HG03175 (cell line): ENCODE measurements at regions not wholly inside any gene's neighbourhood (a gene's known extent, or its start where the extent isn't known, plus 50 kb on each side); places are given as distances from the start of the nearest gene placed in this dataset.

Source experiments
- ATAC-seq: cut with Tn5 transposase; IDR thresholded peaks from one replicate; pipeline ENCODE4 v1.9.1; 2021; ENCODE audit warnings: mild to moderate bottlenecking, moderate library complexity; ENCODE audit not compliant: unreplicated experiment

DNA sequence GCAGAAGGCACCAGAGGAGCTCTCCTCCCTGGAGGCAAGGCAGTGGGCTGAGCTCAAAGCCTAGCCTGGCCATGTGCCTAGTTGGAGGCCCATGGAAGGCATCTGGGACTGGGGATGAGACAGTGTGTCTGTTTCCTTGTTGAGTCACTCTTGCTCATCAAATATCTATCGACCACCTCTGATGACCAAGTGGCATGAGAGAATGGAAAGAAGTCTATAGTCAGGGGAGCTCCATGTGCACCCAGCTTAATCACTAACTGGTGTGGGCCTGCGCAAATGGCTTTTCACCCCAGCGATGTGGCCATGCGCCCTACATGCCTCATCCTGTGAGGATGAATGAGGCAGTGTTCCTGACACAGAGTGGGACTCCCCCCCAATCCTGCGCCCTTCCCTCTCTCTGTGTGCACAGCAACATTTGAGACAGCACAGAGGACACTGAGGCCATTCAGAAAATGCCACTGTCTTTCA lies 229.9 kb downstream of the RPS24 start:
- no peak for ATAC-seq

DNA sequence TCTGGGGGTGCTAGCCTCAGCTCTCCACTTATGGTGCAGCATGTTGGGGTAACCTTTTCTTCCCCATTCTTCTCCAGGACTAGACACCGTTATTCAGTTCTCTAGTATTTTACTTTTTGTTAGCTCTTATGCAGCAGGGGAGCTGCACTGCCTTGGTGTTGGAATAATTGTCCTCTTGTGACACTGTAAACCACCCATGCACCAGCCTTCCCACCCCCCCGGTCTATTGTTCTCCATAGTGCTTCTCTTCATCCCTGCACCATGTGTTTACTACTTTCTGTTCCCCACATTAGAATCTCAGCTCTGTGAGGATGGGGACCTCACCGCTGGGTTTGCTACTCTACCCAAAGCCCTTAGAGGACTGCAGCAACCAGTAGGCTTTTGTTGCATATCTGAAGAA lies 230.7 kb downstream of the RPS24 start:
- ATAC-seq: no peak

- no peak for ATAC-seq
These were observed 233.2 kb downstream of the RPS24 start for GRCh38 chr10:78266741-78267469.

GRCh38 chr10:78267598-78267997 lies 233.9 kb downstream of the RPS24 start:
- ATAC-seq: no peak

- no peak for ATAC-seq
These were observed 235.4 kb downstream of the RPS24 start for GRCh38 chr10:78269060-78269459.

- ATAC-seq: no peak
These were observed 238.7 kb downstream of the RPS24 start for GRCh38 chr10:78272329-78272728.

- ATAC-seq: no peak
These were observed 240.8 kb downstream of the RPS24 start for GRCh38 chr10:78274491-78274890.

DNA sequence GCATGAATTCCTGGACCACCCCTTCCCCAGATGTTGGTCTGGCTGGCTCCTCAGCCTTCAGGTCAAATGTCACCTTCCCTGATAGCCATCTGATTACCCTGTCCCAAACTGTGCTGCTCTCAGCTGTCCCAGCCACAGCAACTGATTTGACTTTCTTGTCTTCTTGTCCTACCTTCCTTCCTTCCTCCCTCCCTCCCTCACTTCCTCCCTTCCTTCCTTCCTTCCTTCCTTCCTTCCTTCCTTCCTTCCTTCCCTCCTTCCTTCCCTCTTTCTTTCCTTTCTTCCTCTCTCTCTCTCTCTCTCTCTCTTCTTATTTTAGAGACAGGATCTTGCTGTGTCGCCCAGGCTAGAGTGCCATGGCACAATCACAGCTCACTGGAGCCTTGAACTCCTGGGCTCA lies 242.5 kb downstream of the RPS24 start:
- ATAC-seq: no peak

- ATAC-seq: no peak
These were observed 243.8 kb downstream of the RPS24 start for GRCh38 chr10:78277314-78278057.

- no peak for ATAC-seq
These were observed 244.4 kb downstream of the RPS24 start for GRCh38 chr10:78278058-78278404.

- no peak for ATAC-seq
These were observed 246.1 kb downstream of the RPS24 start for GRCh38 chr10:78279756-78280155.

DNA sequence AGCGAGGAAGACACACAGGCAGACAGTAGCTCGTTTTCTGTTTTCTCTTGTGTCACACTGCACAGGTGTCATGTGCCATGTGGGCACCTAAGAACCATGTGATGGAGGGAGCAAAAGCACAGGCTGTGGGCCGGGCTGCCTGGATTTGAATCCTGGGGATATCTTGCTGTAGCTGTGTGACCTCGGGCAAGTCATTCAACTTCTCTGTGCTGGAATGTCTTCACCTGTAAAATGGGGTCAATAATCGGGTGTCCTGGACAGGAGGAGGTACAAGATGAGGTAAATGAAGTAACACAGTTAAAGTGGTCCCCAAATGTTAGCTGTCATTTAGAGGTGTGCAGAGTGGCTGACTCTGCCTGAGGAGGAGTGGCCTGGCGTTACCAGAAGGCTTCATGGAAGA lies 246.9 kb downstream of the RPS24 start:
- ATAC-seq: no peak

DNA sequence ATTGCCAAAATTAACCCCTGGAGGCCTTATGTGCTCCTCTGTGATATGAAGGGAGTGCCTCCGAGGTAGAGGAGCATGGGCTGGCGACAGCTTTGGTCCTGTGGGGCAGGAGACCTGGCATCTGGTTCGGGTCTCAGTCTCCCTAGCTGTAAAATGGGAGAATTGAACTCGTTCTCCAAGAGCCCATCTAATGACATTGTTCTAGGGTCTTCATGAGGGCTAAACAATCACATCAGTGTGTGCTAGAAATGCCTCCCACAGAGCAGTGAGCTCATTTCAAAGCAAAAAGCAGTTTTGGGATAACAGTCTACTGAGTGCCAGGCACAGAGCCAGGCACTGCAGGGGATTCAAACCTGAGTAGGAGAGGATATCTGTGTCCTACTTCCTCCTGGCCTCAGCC lies 248.0 kb downstream of the RPS24 start:
- no peak for ATAC-seq

GRCh38 chr10:78283069-78283682 lies 249.5 kb downstream of the RPS24 start:
- ATAC-seq: no peak

DNA sequence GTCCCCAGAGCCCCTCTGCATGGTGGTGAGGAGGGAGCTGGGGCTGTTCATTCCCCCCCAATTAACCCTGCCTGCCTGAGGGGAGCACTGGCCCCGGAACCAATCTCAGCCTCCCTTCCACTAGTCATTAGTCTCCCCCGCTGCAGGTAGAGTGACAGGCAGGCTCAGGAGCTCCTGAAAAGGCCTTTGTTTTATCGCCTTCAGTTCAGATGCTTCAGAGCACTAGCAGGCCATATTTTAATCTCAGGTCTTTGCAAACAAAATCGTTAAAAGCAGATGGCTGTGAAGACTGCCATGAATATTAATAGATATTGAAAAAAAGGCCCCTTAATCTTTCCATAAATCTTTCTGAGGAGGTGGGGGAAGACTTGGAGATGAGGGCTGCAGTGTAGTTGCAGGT lies 250.7 kb downstream of the RPS24 start:
- no peak for ATAC-seq

GRCh38 chr10:78285226-78285625 lies 251.6 kb downstream of the RPS24 start:
- no peak for ATAC-seq

GRCh38 chr10:78286186-78286585 lies 252.5 kb downstream of the RPS24 start:
- ATAC-seq: no peak

DNA sequence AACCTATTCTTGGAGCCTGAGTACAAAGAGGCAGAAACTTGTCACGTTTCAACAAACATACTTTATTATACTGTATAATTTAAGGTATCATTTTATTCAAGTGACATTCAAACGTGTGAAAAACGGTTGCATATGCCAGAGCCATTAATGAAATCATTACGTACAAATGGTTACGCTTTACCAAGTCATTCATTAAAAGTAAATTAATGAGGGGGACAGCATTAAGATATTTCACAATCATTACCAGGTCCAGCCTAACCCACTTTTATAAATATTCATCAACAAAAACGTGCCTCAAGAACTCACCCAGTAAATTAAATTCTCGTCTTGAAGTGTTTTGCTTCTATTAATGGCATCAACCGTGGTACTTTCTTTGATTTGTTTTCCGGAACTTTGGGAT lies 253.0 kb downstream of the RPS24 start:
- ATAC-seq: no peak

DNA sequence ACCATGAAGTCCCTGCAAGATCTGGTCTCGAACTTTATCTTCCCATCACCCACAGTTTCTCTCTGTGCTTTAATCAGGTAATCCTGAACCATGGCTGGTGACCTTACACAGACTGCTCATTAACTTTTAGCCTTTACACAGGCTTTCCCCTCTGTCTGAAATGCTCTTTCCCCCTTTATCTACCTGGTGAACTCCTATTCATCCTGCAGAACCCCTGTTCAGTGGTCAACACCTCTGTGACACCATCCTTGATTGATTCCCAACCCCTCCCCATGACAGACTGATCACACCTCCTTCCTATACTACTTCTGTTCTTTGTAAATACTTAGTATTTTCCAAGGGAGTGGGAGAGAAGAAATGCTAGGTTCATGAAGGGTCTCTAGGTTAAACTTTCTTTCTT lies 254.0 kb downstream of the RPS24 start:
- ATAC-seq: no peak

DNA sequence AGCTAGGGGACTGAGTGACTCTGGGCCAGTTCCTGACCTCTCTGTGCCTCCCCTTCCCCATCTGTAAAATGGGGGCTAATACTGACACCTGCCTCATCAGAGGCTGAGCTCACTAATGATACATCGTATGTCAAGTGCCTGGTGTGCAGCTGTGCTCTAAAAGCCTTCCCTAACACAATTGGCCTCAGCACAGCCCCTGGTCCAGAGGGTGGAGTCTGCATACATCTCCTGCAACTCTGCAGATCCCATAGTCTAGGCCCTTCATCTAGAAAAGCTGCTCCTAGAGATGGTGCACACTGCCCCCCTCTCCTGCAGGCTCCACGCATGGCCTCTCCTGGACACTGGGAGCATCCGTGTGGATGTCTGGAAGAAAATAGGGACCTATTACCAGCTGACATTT lies 255.0 kb downstream of the RPS24 start:
- ATAC-seq: no peak

DNA sequence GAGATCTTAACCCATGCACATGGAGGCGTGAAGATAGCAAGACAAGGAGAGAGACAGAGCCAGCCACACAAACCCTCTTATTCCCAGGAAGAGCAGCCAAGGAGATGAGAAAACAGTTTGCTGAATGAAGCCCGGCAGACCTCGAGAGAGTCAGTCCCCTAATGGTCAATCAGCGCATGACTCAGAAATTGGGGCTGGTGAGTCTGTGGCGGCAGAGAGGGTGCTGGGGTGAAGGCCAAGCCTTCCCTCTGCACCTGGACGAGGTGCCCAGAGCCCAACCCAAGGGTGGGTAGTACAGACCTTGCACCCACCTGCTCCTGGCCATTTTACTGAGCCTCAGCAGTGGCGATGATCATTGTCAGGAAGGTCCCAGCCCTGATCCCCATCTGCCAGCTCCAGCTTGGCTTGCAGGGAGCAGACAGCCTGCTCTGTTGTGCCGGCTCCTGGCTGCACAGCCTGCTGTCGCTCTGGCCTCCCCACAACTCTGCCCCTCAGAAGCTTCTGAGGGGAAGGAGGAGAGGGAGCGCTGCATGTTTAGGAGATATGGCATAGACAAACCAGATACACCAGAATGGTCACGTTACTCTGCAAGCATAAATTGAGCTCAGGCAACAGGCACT lies 256.6 kb downstream of the RPS24 start:
- no peak for ATAC-seq

GRCh38 chr10:78291722-78292121 lies 258.1 kb downstream of the RPS24 start:
- ATAC-seq: no peak
